Forelimb muscle (tissue), 1 donor: ENCODE measurements at regions not wholly inside any gene's neighbourhood (a gene's known extent, or its start where the extent isn't known, plus 50 kb on each side); places are given as distances from the start of the nearest gene placed in this dataset.

Experiments
- DNase-seq: peaks from one replicate; pipeline ENCODE4 v3.0.0-alpha.2; 2013; ENCODE audit warnings: low read depth

GRCh38 chr9:27625751-27626150 lies 52.5 kb upstream of the C9orf72 start:
- DNase-seq: no peak

- no peak for DNase-seq
Observed at GRCh38 chr9:27626244-27627187, 53.2 kb upstream of the C9orf72 start.

- no peak for DNase-seq
Observed at GRCh38 chr9:27627188-27627564, 53.9 kb upstream of the C9orf72 start.

- DNase-seq: no peak
Observed at GRCh38 chr9:27628311-27628710, 55.0 kb upstream of the C9orf72 start.

GRCh38 chr9:27629425-27629824 lies 56.1 kb upstream of the C9orf72 start:
- DNase-seq: no peak

GRCh38 chr9:27632254-27632653 lies 59.0 kb upstream of the C9orf72 start:
- DNase-seq: no peak

GRCh38 chr9:27633764-27634163 lies 60.5 kb upstream of the C9orf72 start:
- DNase-seq: no peak

GRCh38 chr9:27634879-27635278 lies 61.6 kb upstream of the C9orf72 start:
- DNase-seq: no peak

- DNase-seq: no peak
Observed at GRCh38 chr9:27638716-27639115, 65.4 kb upstream of the C9orf72 start.

GRCh38 chr9:27645161-27645840 lies 72.0 kb upstream of the C9orf72 start:
- DNase-seq: no peak

- no peak for DNase-seq
Observed at GRCh38 chr9:27653246-27653645, 80.0 kb upstream of the C9orf72 start.

GRCh38 chr9:27653957-27654356 lies 80.7 kb upstream of the C9orf72 start:
- DNase-seq: no peak

- DNase-seq: no peak
Observed at GRCh38 chr9:27654629-27655285, 81.5 kb upstream of the C9orf72 start.

- DNase-seq: no peak
Observed at GRCh38 chr9:27655441-27655840, 82.2 kb upstream of the C9orf72 start.

- DNase-seq: no peak
Observed at GRCh38 chr9:27659001-27659400, 85.7 kb upstream of the C9orf72 start.

GRCh38 chr9:27659571-27659970 lies 86.3 kb upstream of the C9orf72 start:
- DNase-seq: no peak

- DNase-seq: no peak
Observed at GRCh38 chr9:27660148-27660547, 86.9 kb upstream of the C9orf72 start.

- no peak for DNase-seq
Observed at GRCh38 chr9:27663526-27663925, 90.2 kb upstream of the C9orf72 start.

- DNase-seq: no peak
Observed at GRCh38 chr9:27664121-27664779, 91.0 kb upstream of the C9orf72 start.

GRCh38 chr9:27665136-27665535 lies 91.9 kb upstream of the C9orf72 start:
- DNase-seq: no peak

GRCh38 chr9:27668280-27668679 lies 95.0 kb upstream of the C9orf72 start:
- DNase-seq: no peak

- DNase-seq: no peak
Observed at GRCh38 chr9:27671636-27672035, 98.4 kb upstream of the C9orf72 start.
